HG02588 (cell line): ENCODE measurements at regions not wholly inside any gene's neighbourhood (a gene's known extent, or its start where the extent isn't known, plus 50 kb on each side); places are given as distances from the start of the nearest gene placed in this dataset.
"Not testable (repeated sequence)": the region's sequence is repeated elsewhere in the genome, so short reads cannot be mapped to it uniquely, and the experiment has no call there.

ENCODE experiments used
- ATAC-seq: cut with Tn5 transposase; IDR thresholded peaks from one replicate; pipeline ENCODE4 v1.9.1; 2021; ENCODE audit warnings: mild to moderate bottlenecking, moderate library complexity; ENCODE audit not compliant: unreplicated experiment

- ATAC-seq = not testable (repeated sequence)
These were observed 60.2 kb upstream of the SULF2 start for GRCh38 chr20:47845382-47845977.

GRCh38 chr20:47844568-47844906, 59.3 kb upstream of the SULF2 start:
- not testable (repeated sequence) for ATAC-seq

DNA sequence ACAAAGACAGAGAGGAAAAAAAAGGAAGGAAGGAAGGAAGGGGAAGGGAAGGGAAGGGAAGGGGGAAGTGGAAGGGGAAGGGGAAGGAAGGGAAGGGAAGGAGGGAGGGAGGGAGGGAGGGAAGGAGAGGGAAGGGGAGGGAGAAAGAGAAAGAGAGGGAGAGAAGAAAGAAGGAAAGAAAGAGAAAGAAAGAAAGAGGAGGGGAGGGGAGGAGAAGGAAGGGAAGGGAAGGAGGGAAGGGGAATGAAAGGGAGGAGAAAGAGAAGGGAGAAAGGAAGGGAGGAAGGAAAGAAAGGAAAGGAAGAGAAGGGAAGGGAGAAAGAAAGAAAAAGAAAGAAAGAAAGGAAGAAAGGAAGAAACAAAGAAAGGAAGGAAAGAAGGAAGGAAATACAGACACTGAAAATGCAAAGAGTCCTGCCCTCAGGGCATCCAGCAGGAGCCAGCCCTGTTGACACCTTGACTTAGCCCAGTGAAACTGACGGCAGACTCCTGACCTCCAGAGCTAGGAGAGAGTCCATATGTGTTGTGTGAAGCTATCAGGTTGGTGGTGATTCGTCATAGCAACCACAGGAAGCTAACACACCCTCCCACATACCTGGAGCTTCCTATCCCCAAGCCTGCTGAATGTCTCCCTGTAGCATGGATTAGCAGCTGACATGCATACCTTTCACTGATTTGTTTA, 58.7 kb upstream of the SULF2 start:
- no peak for ATAC-seq

DNA sequence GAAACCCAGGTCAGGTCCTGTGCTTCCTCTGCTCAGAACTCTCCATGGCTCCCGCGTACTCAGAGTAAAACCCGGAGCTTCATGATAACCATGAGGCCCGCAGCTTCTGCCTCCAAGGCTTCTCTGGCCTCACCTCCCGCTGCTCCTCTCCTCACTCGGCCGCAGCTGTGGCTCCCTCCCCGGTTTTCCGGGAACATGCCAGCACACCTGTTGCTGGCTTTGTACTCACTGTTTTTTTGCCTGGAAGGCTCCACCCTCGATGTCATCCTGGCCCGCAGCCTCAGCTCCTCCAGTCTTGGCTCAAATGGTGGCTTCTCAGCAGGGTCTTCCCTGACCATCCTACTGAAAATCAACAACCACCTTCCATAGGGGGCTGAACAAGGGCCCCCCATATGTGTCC, 57.7 kb upstream of the SULF2 start:
- ATAC-seq = not testable (repeated sequence)

- ATAC-seq = not testable (repeated sequence)
These were observed 56.7 kb upstream of the SULF2 start for GRCh38 chr20:47842004-47842403.

GRCh38 chr20:47836256-47836817, 51.1 kb upstream of the SULF2 start:
- not testable (repeated sequence) for ATAC-seq
